K562 (cell line): ENCODE measurements at regions not wholly inside any gene's neighbourhood (a gene's known extent, or its start where the extent isn't known, plus 50 kb on each side); places are given as distances from the start of the nearest gene placed in this dataset.

Source experiments
- ATAC-seq: fragments of 200-7000 bp; cut with Tn5 transposase; 3 replicates; pipeline ENCODE4 v1.9.1; 2020; ENCODE audit warnings: moderate library complexity
- BruUV-seq: library from RNA; stranded (reverse); fragments of 400-500 nt; replicated peaks from 2 replicates; lab custom pipeline; 2021; lab: Mats Ljungman, UMichigan
- CTCF ChIA-PET: fragments of 300-600 bp; formaldehyde crosslinking; extraction: SDS; loops from one replicate; lab custom pipeline; 2021; ENCODE audit warnings: low intra/inter-chr PET ratio; lab: Yijun Ruan, JAX
- POLR2A ChIA-PET: fragments of 300-600, 350-650 bp; sonication (Branson Sonifier 250); formaldehyde crosslinking; extraction: SDS; loops from one replicate; lab custom pipeline; 2021; ENCODE audit warnings: antibody characterized with exemption, inconsistent platforms; lab: Yijun Ruan, JAX
- DNase-seq, 4 experiments: peaks; one replicate each; pipeline versions ENCODE4 v3.0.0 to v3.0.0-alpha.2; 2011 to 2018; ENCODE audit warnings: low spot score in 3 of 4, mixed read lengths in 3 of 4; ENCODE audit errors: extremely low read depth in 1 of 4
- FAIRE-seq: peaks from 2 replicates; lab custom pipeline; 2011; peaks lifted over from hg19 to GRCh38; lab: Jason Lieb, UNC
- H2AFZ ChIP-seq: 2 replicates; pipeline ENCODE4 v1.6.0; 2011; ENCODE audit warnings: low read depth, low read length, control low read depth, inconsistent platforms
- H3K27ac ChIP-seq: fragments of 200-600 bp; 3 replicates; pipeline ENCODE4 v1.8.0; 2011; ENCODE audit warnings: low read depth, mild to moderate bottlenecking, control low read depth, inconsistent platforms, low read length, moderate library complexity, mixed read lengths; ENCODE audit errors: extremely low read depth
- H3K27me3 ChIP-seq, 2 experiments: fragments of 300-600 bp in 1 of 2; 2 replicates in 1 of 2; 3 replicates in 1 of 2; pipeline versions ENCODE4 v1.6.0 to v1.8.0; 2011; ENCODE audit warnings: inconsistent platforms in 2 of 2, low read length in 2 of 2, mild to moderate bottlenecking in 1 of 2, mixed read lengths in 1 of 2, moderate library complexity in 1 of 2; ENCODE audit not compliant: control insufficient read depth in 2 of 2, insufficient read depth in 2 of 2
- H3K36me3 ChIP-seq: fragments of 300-600 bp; 3 replicates; pipeline ENCODE4 v1.8.0; 2011; ENCODE audit warnings: mild to moderate bottlenecking, low read length, inconsistent platforms; ENCODE audit not compliant: control insufficient read depth, insufficient read depth
- H3K4me1 ChIP-seq, 2 experiments: fragments of 200-600 bp in 1 of 2; replicated peaks in 1 of 2; 2 replicates in 1 of 2; 3 replicates in 1 of 2; pipeline versions ENCODE4 v1.5.1 to v1.8.0; 2011; ENCODE audit warnings: inconsistent platforms in 2 of 2, low read length in 2 of 2, mild to moderate bottlenecking in 1 of 2, mixed read lengths in 1 of 2, moderate library complexity in 1 of 2; ENCODE audit not compliant: control insufficient read depth in 2 of 2, insufficient read depth in 2 of 2
- H3K4me2 ChIP-seq: 2 replicates; pipeline ENCODE4 v1.6.1; 2011; ENCODE audit warnings: low read length, control low read depth, inconsistent platforms, mixed read lengths; ENCODE audit not compliant: insufficient read depth
- H3K4me3 ChIP-seq: fragments of 200-600 bp; sonication (generic), shearing (Covaris generic); 2 replicates; pipeline ENCODE4 v1.5.1; 2016; ENCODE audit warnings: control low read depth, inconsistent platforms
- H3K79me2 ChIP-seq: fragments of 200-600 bp; 3 replicates; pipeline ENCODE4 v1.8.0; 2011; ENCODE audit warnings: low read length, inconsistent platforms; ENCODE audit not compliant: control insufficient read depth, insufficient read depth
- H3K9ac ChIP-seq, 2 experiments: 2 replicates each; pipeline versions ENCODE4 v1.6.0 to v1.6.1; 2011; ENCODE audit warnings: low read depth in 2 of 2, low read length in 2 of 2, control low read depth in 1 of 2, inconsistent platforms in 1 of 2, mild to moderate bottlenecking in 1 of 2, mixed read lengths in 1 of 2; ENCODE audit not compliant: insufficient read depth in 1 of 2
- H3K9me1 ChIP-seq: one replicate; pipeline ENCODE4 v1.6.0; 2011; ENCODE audit warnings: inconsistent platforms, mild to moderate bottlenecking, low read length, moderate library complexity; ENCODE audit not compliant: control insufficient read depth, insufficient read depth
- H3K9me3 ChIP-seq: replicated peaks from 2 replicates; pipeline ENCODE4 v1.5.1; 2011; ENCODE audit warnings: low read depth, low read length, inconsistent platforms; ENCODE audit not compliant: control insufficient read depth, insufficient read depth
- H4K20me1 ChIP-seq: replicated peaks from 2 replicates; pipeline ENCODE4 v1.6.1; 2011; ENCODE audit warnings: low read length, inconsistent platforms, mixed read lengths; ENCODE audit not compliant: control insufficient read depth, insufficient read depth
- FOXA3 ChIP-seq, 2 experiments: fragments of 450-650 bp in 1 of 2; sonication (generic) in 1 of 2; formaldehyde crosslinking; IDR thresholded peaks in 1 of 2; conservative IDR thresholded peaks in 1 of 2; 2 replicates each; pipeline versions ENCODE4 v1.4.0 to v1.8.0; 2020 to 2022; ENCODE audit warnings: mild to moderate bottlenecking in 2 of 2, missing genetic modification reagents in 1 of 2
- GATA2 ChIP-seq: sonication (generic); formaldehyde crosslinking; IDR thresholded peaks from 2 replicates; pipeline ENCODE4 v1.4.0; 2020; ENCODE audit warnings: mild to moderate bottlenecking, missing genetic modification reagents
- RAD21 ChIP-seq, 2 experiments: fragments of 250-450 bp in 1 of 2; fragments of 450-650 bp in 1 of 2; sonication (Bioruptor Pico) in 1 of 2; formaldehyde crosslinking in 1 of 2; IDR thresholded peaks in 1 of 2; conservative IDR thresholded peaks in 1 of 2; 2 replicates each; pipeline versions ENCODE4 v1.4.0 to v1.8.0; 2020 to 2022; ENCODE audit warnings: mild to moderate bottlenecking in 2 of 2, moderate library complexity in 1 of 2
- SNRNP70 ChIP-seq: fragments of 200-400 bp; formaldehyde crosslinking; optimal IDR thresholded peaks from 2 replicates; pipeline ENCODE3; 2017; ENCODE audit warnings: low read depth, low read length
- ZKSCAN1 ChIP-seq: fragments of 150-350 bp; IDR thresholded peaks from 2 replicates; pipeline ENCODE4 v1.6.1; 2016; ENCODE audit warnings: low read depth, low read length
- ZNF133 ChIP-seq: fragments of 250-450 bp; sonication (Bioruptor Pico); IDR thresholded peaks from 2 replicates; pipeline ENCODE4 v1.4.0; 2020; ENCODE audit warnings: mild to moderate bottlenecking
- ZNF143 ChIP-seq: sonication (generic); formaldehyde crosslinking; IDR thresholded peaks from 2 replicates; pipeline ENCODE4 v1.9.0; 2022; ENCODE audit warnings: mild to moderate bottlenecking, missing genetic modification reagents
- ZNF282 ChIP-seq: sonication (generic); formaldehyde crosslinking; IDR thresholded peaks from 2 replicates; pipeline ENCODE4 v1.8.1; 2023; ENCODE audit warnings: missing genetic modification reagents
- WGBS: fragments of 100-300 bp; shearing (Covaris generic); methylation state at CpG from one replicate; pipeline ENCODE4 v1.1.6; 2016; ENCODE audit warnings: low coverage, mixed read lengths; ENCODE audit not compliant: insufficient coverage; ENCODE audit errors: missing lambda C conversion rate; 5-methylcytosine and 5-hydroxymethylcytosine counted together
- in situ Hi-C: fragments of 300-500 bp; cut with MboI; formaldehyde crosslinking; loops from 4 replicates; pipeline ENCODE4 v1.15.0; 2018; ENCODE audit warnings: inconsistent platforms, mixed read lengths
- intact Hi-C: fragments of 100-400 bp; cut with micrococcal nuclease; formaldehyde crosslinking; loops from 2 replicates; pipeline ENCODE4 v1.14.2; 2022

DNA sequence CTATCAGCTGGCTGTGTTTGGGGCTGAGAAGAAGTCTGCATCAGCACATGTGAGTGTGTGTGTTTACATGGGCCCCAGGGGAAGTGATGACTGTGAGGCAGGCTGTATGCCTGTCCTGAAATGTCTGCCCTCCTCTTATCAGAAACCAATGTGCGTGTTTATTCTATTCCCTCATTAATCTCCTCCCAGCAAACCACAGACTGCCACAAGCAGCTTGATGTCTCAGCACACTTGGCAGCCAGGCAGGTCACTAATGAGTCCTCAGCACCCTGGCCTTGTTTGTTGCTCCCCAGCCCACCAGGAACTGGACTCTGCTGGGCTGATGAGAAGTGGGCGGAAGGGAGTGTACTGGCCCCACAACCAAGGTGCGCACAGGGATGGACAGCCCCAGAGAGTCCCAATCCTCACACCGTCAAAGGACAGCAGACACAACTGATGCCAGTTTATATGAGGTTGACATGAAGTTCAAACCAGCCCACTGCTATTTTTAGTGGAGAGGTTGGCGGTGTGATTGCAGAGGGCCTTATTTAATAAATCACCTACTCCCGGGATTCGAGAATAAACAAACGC, 225.8 kb downstream of the ETS1 start:
- H3K9me1 ChIP-seq: no peaks in the 10 kb centered on the region
- FAIRE-seq: no peak
- CTCF ChIA-PET: no interaction called here
- H3K36me3 ChIP-seq: no peaks in the 10 kb centered on the region
- POLR2A ChIA-PET: no interaction called here
- TF ChIP-seq RAD21 (CRISPR knock-in tag; conservative IDR thresholded peaks at IDR 0.05 in 1 of 2, IDR thresholded peaks at IDR 0.05 in 1 of 2) (no peak), GATA2 (CRISPR knock-in tag) (no peak), ZKSCAN1 (no peak), ZNF282 (CRISPR knock-in tag) (no peak), ZNF133 (CRISPR knock-in tag) (no peak), SNRNP70 (no peak), FOXA3 (CRISPR knock-in tag; conservative IDR thresholded peaks at IDR 0.05 in 1 of 2, IDR thresholded peaks at IDR 0.05 in 1 of 2) (no peak), ZNF143 (CRISPR knock-in tag) (no peak)
- DNase-seq: no peak
- no TSS peak for BruUV-seq
- no peak overlapping the region for H3K4me2 ChIP-seq
- H3K79me2 ChIP-seq: no peaks in the 10 kb centered on the region
- H3K4me1 ChIP-seq: no peaks in the 10 kb centered on the region
- no peak overlapping the region for H2AFZ ChIP-seq
- in situ Hi-C loops (no loop called here), intact Hi-C loops (no loop called here)
- no peaks in the 10 kb centered on the region for H3K9me3 ChIP-seq
- ATAC-seq: no peak
- H3K9ac ChIP-seq: no peak overlapping the region
- H3K4me3 ChIP-seq: no peak overlapping the region
- WGBS: 1% methylated on average over 8 of the region's 8 CpGs
- H4K20me1 ChIP-seq: no peaks in the 10 kb centered on the region
- no peak overlapping the region for H3K27ac ChIP-seq
- no peaks in the 10 kb centered on the region for H3K27me3 ChIP-seq
